Lung (tissue), 11 donors: ENCODE measurements at regions not wholly inside any gene's neighbourhood (a gene's known extent, or its start where the extent isn't known, plus 50 kb on each side); places are given as distances from the start of the nearest gene placed in this dataset.
"Not testable (repeated sequence)": the region's sequence is repeated elsewhere in the genome, so short reads cannot be mapped to it uniquely, and the experiment has no call there.

Experiments
- ATAC-seq: fragments of 200-7000 bp; cut with Tn5 transposase; one replicate; pipeline ENCODE4 v1.9.1; 2020; ENCODE audit warnings: moderate number of reproducible peaks; ENCODE audit not compliant: insufficient read depth, low FRiP score
- DNase-seq, 3 donors: peaks; one replicate each; pipeline ENCODE4 v3.0.0-alpha.2; 2013 to 2017
- H3K27ac ChIP-seq, 2 donors: one replicate each; pipeline ENCODE4 v1.5.1; 2013; ENCODE audit warnings: mild to moderate bottlenecking in 2 of 2, moderate library complexity in 2 of 2, control low read depth in 1 of 2, inconsistent platforms in 1 of 2, low read depth in 1 of 2, low read length in 1 of 2
- H3K27me3 ChIP-seq, 3 donors: one replicate each; pipeline ENCODE4 v1.5.1; 2013; ENCODE audit warnings: low read length in 2 of 3; ENCODE audit not compliant: control insufficient read depth in 3 of 3, insufficient read depth in 3 of 3
- H3K36me3 ChIP-seq, 4 donors: one replicate each; pipeline ENCODE4 v1.5.1; 2013; ENCODE audit warnings: low read length in 4 of 4, mild to moderate bottlenecking in 1 of 4, moderate library complexity in 1 of 4; ENCODE audit not compliant: control insufficient read depth in 4 of 4, insufficient read depth in 4 of 4
- H3K4me1 ChIP-seq, 5 donors: one replicate each; pipeline ENCODE4 v1.5.1; 2013; ENCODE audit warnings: low read length in 5 of 5, mild to moderate bottlenecking in 2 of 5, moderate library complexity in 1 of 5; ENCODE audit not compliant: control insufficient read depth in 5 of 5, insufficient read depth in 5 of 5
- H3K4me3 ChIP-seq: one replicate; pipeline ENCODE4 v1.5.1; 2013; ENCODE audit warnings: mild to moderate bottlenecking, control low read depth, moderate library complexity
- H3K9ac ChIP-seq, 2 donors: one replicate each; pipeline ENCODE4 v1.5.1; 2013; ENCODE audit warnings: low read length in 2 of 2, control low read depth in 1 of 2; ENCODE audit not compliant: insufficient read depth in 1 of 2
- H3K9me3 ChIP-seq, 4 donors: one replicate each; pipeline ENCODE4 v1.5.1; 2013; ENCODE audit warnings: low read length in 3 of 4, mild to moderate bottlenecking in 1 of 4, moderate library complexity in 1 of 4; ENCODE audit not compliant: control insufficient read depth in 4 of 4, insufficient read depth in 3 of 4
- CTCF ChIP-seq: IDR thresholded peaks from 2 replicates; pipeline ENCODE4 v1.5.1; 2012; ENCODE audit warnings: mild to moderate bottlenecking; ENCODE audit errors: control extremely low read depth, extremely low read depth
- WGBS, 2 donors: extraction: QIAGEN DNeasy Blood & Tissue Kit; methylation state at CpG; one replicate each; pipeline ENCODE4 v1.1.7; 2013; 5-methylcytosine and 5-hydroxymethylcytosine counted together
- donor health status: control.
- donor health status: control.
- donor health status: Bipolar disorder and iron deficiency.
- donor health status: healthy.
- donor health status: DM: yes; HTN: yes; CAD: no.

- WGBS, 2 donors = 47 to 56% methylated on average over 4 of the region's 4 CpGs
- peak in 2 of 3 donors; percentile 29 to 61 for DNase-seq
- Histone ChIP-seq H3K9ac (peak overlapping the region in 1 of 2 donors; percentile 2), H3K27me3 (no peaks in the 10 kb centered on the region), H3K4me1 (peaks cover 0 to 25% (median 0%) of the 10 kb centered on the region in 5 donors), H3K4me3 (no peak overlapping the region), H3K36me3 (no peaks in the 10 kb centered on the region), H3K9me3 (peaks cover 0 to 2% (median under 1%) of the 10 kb centered on the region in 4 donors), H3K27ac (no peak overlapping the region)
- no peak for ATAC-seq
- TF ChIP-seq CTCF = no peak
These were observed 526.6 kb upstream of the ZNF717 start for GRCh38 chr3:76311941-76312340.

- not testable (repeated sequence) for H3K27ac ChIP-seq, H3K9me3 ChIP-seq, DNase-seq, ATAC-seq, H3K4me3 ChIP-seq, H3K9ac ChIP-seq, H3K36me3 ChIP-seq, H3K27me3 ChIP-seq
- WGBS, 2 donors = 83 to 88% methylated on average over 6 of the region's 6 CpGs
- H3K4me1 ChIP-seq = peaks cover 0 to 11% (median 0%) of the 10 kb centered on the region in 5 donors
These were observed 530.6 kb upstream of the ZNF717 start for GRCh38 chr3:76315906-76316305.

GRCh38 chr3:76321614-76322013 lies 536.3 kb upstream of the ZNF717 start:
- Histone ChIP-seq H3K9ac (no peak overlapping the region), H3K4me1 (no peaks in the 10 kb centered on the region), H3K36me3 (no peaks in the 10 kb centered on the region), H3K27me3 (no peaks in the 10 kb centered on the region), H3K4me3 (no peak overlapping the region), H3K9me3 (no peaks in the 10 kb centered on the region), H3K27ac (no peak overlapping the region)
- no peak for ATAC-seq
- 84 to 85% methylated on average over 4 of the region's 4 CpGs for WGBS, 2 donors
- TF ChIP-seq CTCF = no peak
- no peak for DNase-seq

GRCh38 chr3:76324101-76324500 lies 538.8 kb upstream of the ZNF717 start:
- Histone ChIP-seq H3K36me3 (no peaks in the 10 kb centered on the region), H3K4me1 (no peaks in the 10 kb centered on the region), H3K4me3 (no peak overlapping the region), H3K27ac (no peak overlapping the region), H3K9ac (no peak overlapping the region), H3K27me3 (no peaks in the 10 kb centered on the region), H3K9me3 (no peaks in the 10 kb centered on the region)
- 82 to 91% methylated on average over 4 of the region's 4 CpGs for WGBS, 2 donors
- ATAC-seq = no peak
- TF ChIP-seq CTCF = no peak
- DNase-seq = no peak
